IMR-90 (cell line): ENCODE measurements at regions not wholly inside any gene's neighbourhood (a gene's known extent, or its start where the extent isn't known, plus 50 kb on each side); places are given as distances from the start of the nearest gene placed in this dataset.

ENCODE experiments used
- BHLHE40 ChIP-seq: fragments of 150-350 bp; IDR thresholded peaks from 2 replicates; pipeline ENCODE4 v1.6.1; 2016; ENCODE audit warnings: mild to moderate bottlenecking, low read depth, low read length
- CHD1 ChIP-seq: IDR thresholded peaks from 2 replicates; pipeline ENCODE4 v1.6.1; 2012; ENCODE audit warnings: low read depth, low read length, improper control_type of control experiment
- CTCF ChIP-seq: conservative IDR thresholded peaks from 2 replicates; pipeline ENCODE4 v1.5.1; 2012; ENCODE audit warnings: mild to moderate bottlenecking, low read depth, low read length, improper control_type of control experiment
- MAFK ChIP-seq: IDR thresholded peaks from 2 replicates; pipeline ENCODE4 v1.6.1; 2012; ENCODE audit warnings: low read depth, low read length, improper control_type of control experiment
- POLR2A ChIP-seq: IDR thresholded peaks from 2 replicates; pipeline ENCODE4 v1.6.1; 2012; ENCODE audit warnings: mild to moderate bottlenecking, low read depth, low read length
- RAD21 ChIP-seq: IDR thresholded peaks from 2 replicates; pipeline ENCODE4 v1.6.1; 2012; ENCODE audit warnings: low read length, improper control_type of control experiment
- RFX5 ChIP-seq: IDR thresholded peaks from 2 replicates; pipeline ENCODE4 v1.8.0; 2012; ENCODE audit warnings: low read depth, mild to moderate bottlenecking, low read length, moderate library complexity
- TF ChIP-seq, protein P1 (sequence below): fragments of 150-350 bp; IDR thresholded peaks from 2 replicates; pipeline ENCODE4 v1.6.1; 2016; ENCODE audit warnings: low read depth, mild to moderate bottlenecking, low read length, moderate library complexity, borderline replicate concordance
- TF ChIP-seq, protein P2 (sequence below): fragments of 150-350 bp; IDR thresholded peaks from 2 replicates; pipeline ENCODE4 v1.6.1; 2017; ENCODE audit warnings: mild to moderate bottlenecking, antibody characterized with exemption, low read length, low read depth

DNA sequence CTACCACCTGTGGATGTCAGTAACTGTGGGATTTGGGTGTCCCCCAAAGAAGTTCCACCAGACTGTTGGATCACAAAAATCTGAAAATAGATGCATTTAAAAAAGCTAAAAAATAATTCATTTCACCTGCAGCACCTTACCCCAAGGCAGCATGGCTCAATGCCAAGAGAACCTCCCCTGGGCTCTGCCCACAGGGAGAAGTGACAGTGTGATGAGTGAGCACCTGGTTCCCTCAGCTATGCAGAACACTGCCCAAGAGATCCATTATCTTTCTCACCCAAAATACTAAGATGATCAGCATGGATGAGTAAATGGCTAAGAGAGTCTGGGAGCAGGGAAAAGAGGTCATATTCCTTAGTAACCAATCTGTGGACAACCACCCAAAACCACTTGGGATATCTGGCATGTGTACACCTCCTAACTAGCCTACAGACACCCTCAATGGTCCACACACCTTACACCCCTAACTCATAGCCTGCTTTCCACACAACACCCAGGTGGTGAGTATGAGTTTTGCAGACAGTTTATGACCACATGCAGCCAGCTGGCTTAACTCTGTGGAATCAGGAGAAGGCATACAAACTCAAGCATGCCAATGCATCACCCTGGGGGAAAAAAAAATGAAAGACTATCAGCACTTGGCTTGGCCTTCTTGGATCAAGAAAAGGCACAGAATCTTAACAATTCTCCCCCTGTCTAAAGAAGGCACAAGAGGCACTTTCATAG lies 416.5 kb upstream of the SMIM31 start:
- TF ChIP-seq POLR2A (no peak), CTCF (no peak), BHLHE40 (no peak), CHD1 (no peak), RFX5 (no peak), RAD21 (no peak), MAFK (no peak)
- TF ChIP-seq, protein P1, sequence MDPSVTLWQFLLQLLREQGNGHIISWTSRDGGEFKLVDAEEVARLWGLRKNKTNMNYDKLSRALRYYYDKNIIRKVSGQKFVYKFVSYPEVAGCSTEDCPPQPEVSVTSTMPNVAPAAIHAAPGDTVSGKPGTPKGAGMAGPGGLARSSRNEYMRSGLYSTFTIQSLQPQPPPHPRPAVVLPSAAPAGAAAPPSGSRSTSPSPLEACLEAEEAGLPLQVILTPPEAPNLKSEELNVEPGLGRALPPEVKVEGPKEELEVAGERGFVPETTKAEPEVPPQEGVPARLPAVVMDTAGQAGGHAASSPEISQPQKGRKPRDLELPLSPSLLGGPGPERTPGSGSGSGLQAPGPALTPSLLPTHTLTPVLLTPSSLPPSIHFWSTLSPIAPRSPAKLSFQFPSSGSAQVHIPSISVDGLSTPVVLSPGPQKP: no peak
- TF ChIP-seq, protein P2, sequence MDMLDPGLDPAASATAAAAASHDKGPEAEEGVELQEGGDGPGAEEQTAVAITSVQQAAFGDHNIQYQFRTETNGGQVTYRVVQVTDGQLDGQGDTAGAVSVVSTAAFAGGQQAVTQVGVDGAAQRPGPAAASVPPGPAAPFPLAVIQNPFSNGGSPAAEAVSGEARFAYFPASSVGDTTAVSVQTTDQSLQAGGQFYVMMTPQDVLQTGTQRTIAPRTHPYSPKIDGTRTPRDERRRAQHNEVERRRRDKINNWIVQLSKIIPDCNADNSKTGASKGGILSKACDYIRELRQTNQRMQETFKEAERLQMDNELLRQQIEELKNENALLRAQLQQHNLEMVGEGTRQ: no peak
